HG02943 (cell line): ENCODE measurements at regions not wholly inside any gene's neighbourhood (a gene's known extent, or its start where the extent isn't known, plus 50 kb on each side); places are given as distances from the start of the nearest gene placed in this dataset.
"Not testable (repeated sequence)": the region's sequence is repeated elsewhere in the genome, so short reads cannot be mapped to it uniquely, and the experiment has no call there.

Experiments
- ATAC-seq: cut with Tn5 transposase; IDR thresholded peaks from one replicate; pipeline ENCODE4 v1.9.1; 2021; ENCODE audit warnings: mild to moderate bottlenecking, low read depth, moderate library complexity; ENCODE audit not compliant: unreplicated experiment

DNA sequence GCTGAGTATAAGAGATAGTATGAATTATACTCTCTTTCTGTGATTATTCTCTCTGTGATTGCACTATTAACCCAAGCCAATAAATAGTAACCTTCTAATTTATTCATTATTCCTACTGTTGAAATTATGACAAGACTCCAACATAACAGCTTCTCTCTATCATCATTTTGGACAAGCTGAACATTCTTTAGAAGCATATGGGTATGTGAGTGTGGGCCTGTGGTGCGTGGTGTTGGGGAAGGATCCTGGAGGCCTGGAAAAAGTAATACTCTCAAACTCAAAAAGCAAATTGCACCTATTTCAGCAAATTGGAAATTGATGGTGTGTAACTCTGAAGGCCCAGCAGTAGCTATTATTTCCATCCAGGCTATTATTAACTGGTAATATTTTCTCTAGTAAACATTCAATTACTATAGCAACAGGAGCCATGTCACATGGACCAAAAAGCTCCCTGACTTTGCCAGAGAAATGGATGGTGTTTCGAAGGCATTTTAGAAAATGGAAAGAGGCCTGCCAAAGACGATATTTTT lies 502.8 kb downstream of the LTN1 start:
- ATAC-seq = no peak

DNA sequence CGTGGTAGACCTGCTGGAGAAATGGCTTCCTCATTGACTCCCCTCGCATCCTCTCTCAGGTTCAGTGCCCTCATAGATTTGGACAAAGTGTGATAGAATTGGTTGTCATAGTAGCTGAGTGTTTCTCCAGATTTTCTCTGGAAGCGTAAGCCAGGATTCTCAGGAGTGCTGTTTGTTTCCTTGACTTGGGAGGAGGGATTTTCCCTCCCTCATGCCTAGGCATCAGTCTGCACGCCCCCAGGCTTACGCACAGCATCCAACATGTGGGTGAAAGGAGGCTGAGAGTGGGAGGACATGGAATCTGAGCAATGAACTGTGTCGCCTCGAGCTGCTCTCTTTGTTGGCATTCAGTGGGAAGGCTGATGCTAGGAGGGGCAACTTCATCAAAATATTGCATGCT lies 503.5 kb downstream of the LTN1 start:
- ATAC-seq = no peak

DNA sequence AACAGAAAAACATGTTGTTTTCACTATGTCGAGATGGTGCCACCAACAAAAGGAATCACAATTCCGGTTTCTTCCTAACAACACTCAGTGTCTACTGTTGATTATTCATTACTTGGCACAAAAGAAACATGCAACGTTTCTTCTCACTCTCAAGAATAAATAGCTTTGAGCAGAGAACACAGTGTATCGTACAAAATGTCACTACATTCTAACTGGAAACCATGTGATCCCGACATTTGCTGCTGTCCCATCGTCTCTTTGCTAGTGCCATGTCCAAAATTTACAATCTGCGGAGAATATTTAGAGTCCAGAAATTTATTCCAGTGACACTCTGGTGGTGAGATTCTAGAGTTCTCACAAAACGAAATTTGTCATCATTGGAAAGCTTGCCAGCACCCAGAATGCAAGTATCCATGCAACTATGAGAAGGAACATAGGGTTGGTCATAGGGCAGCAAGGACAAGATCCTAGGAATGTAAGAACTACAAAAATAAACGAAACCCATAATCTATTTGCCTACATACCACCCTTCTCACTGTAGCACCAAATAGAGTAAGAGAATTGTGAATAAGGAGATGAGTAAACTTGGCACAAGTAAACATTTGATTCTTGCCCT lies 505.1 kb downstream of the LTN1 start:
- ATAC-seq = no peak

DNA sequence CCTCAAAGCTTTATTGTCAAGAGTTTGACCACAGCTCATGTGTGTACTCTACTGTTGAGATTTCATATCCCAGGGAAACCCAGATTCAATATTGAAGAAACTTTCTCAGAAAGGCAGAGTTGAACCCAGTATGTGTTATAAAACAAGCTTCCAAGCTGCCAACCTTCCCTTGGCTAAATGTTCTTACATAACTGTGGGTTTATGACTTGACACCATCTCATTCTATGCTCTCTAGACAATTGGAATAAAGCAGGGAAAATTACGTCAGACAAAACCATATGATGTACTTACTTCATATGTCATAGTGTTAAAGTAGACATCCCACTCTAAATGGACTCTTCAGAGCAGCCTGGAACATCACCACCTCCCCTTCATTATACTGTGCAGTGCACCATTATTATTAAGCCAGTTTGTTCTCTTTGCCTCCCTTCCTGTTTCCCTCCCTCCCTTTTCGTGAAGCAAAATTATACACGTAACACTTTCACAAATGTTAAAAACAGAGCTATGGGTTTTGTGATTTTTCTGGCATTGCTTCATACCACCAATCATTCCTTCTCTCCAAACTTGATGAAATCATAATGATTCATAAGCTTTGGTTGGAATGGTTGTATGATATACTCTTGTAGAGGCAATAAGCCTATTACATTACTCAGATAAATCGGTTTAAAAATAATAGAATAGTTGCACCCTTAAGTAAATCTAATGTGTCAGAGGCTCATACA lies 507.2 kb downstream of the LTN1 start:
- no peak for ATAC-seq

DNA sequence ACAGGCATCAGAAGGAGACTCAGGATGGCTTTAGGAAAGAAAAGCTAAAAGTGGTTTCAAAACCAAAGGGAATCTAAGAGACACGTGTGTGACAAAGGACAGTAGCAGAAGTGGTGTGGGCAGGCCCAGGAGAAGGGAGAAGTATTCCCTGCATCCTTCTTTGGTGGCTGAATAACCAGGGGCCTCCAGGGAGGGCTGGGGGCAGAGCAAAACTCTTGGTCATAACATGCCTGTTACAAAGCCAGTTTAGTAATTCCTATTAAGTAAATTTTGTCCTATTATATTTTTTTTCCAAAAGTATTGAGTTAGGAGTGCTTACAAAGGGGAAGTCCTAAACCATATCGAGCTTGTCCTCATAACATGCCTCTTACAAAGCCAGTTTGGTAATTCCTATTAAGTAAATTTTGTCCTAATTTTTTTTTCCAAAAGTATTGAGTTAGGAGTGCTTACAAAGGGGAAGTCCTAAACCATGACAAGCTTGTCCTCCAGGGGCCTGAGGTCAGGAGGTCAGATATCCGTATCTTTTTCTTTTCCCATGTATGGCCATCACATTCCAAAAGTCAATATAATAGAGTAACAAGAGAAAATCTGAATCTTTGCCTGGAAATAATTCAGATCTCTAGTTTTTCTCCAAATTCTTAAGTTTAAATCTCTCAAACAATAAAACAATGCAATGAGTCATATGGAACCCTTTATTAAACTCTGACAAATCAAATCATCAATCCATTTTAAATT lies 509.2 kb downstream of the LTN1 start:
- ATAC-seq = no peak

DNA sequence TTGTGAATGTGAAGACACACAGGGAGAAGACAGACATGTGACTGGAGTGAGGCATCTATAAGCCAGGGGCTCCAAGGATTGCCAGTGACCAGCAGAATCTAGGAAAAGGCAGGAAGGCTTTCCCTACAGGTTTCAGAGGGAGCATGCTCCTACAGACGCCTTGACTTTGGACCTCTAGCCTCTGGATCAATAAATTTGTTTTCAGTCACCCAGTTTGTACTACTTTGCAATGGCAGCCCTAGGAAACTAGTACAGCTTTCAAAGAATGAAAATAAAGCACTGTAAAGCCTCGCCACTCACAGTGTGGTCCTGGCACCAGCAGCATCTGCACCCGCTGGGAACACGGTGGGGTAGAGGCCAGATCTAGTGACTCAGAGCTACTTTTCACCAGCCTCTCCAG lies 510.0 kb downstream of the LTN1 start:
- ATAC-seq = no peak

DNA sequence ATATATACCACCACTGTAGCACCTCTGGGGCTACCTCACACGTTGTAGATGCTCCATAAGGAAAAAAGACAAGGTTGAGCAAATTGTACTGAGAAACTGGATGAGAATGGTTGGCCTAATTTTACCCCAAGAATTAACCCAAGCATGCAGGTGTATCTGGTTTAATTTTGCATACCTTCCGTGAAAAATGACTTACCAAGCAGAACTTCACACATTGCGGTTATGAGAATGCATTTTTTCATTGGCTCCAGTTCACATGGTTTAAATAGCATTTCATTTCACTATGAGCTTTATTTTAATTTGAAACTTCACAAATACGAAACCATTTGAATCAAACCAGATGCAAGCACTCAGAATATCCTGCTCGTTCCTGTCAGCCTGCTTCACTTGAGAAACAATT lies 512.2 kb downstream of the LTN1 start:
- ATAC-seq = no peak

DNA sequence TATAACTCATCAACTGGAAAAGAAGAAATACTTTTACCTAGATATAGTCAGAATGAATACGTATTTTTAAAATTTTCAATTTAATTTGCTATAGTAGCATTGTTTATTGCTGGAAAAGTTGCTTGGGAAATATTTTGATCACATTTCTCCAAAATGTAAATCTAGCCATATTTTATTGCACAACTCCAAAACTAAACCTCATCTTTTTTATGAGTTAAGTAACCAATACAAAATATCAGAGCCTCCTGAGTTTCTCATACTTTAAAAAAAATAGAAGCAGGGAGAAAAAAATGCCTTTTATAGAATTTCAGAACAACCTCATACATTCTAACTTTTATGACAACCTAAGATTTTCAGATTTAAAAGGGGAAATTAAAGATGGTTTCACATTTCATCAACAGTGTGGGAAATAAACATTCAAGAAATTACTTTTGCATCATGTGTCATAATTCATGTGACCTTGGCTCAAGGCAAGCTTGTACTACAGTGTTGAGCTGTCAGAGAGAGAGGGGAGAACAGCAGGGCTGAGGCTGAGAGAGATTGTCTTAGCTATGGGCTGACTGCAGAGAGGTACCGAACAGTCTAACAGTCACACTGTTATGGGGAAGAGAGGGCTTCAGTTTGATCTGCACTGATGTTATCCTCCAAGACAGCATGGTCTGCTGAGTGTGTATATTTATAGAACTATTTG lies 519.0 kb downstream of the LTN1 start:
- ATAC-seq = no peak

DNA sequence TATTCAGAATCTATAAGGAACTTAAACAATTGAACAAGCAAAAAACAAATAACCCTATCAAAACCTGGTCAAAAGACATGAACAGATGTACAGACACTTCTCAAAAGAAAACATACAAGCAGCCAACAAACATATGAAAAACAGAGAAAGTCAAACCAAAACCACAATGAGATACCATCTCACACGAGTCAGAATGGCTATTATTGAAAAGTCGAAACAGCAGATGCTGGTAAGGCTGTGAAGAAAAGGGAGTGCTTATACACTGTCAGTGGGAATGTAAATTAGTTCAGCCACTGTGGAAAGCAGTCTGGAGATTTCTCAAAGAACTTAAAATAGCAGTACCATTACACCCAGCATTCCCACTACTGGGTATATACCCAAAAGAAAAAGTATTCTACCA lies 520.1 kb downstream of the LTN1 start:
- ATAC-seq = not testable (repeated sequence)

DNA sequence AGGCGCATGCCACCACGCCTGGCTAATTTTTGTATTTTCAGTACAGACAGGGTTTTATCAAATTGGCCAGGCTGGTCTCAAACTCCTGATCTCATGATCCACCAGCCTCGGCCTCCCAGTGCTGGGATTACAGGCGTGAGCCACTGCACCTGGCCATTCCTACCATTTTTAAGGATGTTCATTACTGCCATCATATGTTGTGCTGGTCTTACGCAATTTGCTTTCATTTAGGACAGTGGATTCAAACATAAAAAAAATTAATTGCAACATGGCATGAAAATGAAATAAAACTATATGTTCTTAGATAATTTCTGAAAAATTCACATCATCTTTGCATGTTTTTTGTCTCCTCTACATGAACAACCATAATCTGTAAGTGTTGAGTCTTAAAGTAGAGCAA lies 527.7 kb downstream of the LTN1 start:
- no peak for ATAC-seq

DNA sequence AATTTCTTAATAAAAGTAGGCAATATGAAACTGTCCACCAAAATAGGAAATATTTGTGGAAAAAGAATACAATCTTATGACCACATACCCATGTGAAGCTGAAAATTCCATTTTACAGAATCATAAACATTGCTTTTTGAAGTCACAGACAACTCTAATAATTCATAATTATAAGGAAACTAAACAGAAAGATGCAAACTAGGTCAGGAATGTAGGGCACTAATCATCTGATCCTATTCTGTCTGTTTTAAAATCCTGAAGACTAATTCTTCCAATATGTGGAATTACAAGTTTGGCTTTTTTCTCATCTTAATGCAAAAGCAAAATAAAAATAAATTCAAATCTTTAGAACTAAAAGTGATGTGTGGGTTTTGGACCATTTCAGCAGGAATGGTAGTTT lies 528.6 kb downstream of the LTN1 start:
- ATAC-seq = no peak

DNA sequence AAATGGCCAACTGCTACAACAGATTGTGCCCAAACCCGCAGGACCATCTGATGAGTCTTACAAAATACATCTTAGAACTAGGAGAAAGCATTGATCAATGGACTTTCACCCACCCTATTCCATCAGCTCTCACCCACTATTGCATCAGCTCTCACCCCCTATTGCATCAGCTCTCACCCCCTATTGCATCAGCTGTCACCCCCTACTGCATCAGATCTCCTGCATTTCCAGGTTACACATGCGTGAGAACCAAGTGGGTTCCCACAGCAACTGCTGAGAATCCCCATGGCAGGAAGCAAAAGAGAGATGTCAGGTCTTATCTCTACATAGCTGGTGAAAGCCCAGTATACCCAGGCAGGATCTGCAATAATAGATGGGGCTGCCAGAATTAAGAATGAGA lies 533.5 kb downstream of the LTN1 start:
- no peak for ATAC-seq

DNA sequence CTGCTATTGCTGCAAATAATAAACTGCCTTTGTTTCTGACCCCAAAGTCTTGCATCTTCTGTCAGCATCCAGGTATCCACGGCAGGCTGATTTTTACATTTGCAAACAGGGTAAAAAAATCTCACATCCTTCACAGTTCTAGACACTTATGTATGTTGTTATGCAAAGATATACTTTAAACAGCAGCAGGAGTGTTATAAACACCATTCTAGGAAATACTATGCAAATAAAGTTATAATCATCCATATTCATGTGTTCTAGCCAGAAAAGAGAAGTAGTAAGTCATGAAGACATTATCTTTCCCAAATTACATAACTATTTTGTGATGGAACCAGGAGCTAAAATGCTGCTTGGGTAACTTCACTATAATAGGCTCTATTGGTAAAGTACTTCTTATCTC lies 534.2 kb downstream of the LTN1 start:
- no peak for ATAC-seq

DNA sequence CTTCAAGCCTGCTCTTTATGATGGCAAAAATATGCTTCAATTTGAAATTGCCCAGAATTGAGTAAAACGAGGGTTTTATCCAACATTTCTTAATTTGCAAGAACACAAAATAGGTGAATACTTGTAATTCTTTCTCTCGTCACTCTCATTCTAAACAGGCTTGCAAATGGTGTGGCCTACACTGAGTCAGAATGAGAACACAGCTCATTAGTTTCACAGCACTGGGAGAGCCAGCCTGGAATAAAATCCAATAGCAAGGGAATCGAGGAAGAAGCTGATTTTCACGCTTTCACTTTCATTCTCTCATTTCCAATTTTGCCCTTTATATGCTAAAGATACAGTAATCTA lies 537.5 kb downstream of the LTN1 start:
- ATAC-seq = no peak

DNA sequence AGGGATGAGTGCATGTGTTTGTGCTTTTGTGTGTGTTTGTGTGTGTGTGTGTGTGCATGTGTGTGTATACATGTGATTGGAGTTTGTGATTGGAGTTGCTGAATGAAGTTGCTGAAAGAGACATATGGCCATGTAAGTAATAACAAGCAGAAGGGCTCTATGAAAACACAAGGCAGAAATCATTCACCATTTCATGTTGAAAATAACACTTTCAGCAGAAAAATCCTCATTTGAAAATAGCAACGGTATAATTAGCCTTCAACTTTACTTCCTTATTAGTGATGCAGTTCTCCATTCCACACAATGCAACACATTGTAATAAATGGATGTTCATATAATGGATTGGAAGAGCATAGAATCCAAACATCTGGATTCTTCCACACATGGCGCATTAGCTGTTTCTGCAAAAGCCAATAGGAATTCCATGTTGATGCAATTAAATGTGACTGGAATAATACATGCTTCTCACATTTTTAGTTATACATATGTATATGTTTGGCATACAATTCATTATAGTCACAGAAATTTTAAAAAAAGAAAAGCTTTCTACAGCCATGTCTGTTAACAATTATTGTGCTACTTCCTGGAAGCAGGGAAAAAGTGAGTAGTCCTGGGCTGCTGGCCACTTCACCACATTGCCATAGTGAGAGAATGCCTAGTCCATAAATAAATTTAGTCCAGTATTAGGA lies 538.0 kb downstream of the LTN1 start:
- no peak for ATAC-seq

DNA sequence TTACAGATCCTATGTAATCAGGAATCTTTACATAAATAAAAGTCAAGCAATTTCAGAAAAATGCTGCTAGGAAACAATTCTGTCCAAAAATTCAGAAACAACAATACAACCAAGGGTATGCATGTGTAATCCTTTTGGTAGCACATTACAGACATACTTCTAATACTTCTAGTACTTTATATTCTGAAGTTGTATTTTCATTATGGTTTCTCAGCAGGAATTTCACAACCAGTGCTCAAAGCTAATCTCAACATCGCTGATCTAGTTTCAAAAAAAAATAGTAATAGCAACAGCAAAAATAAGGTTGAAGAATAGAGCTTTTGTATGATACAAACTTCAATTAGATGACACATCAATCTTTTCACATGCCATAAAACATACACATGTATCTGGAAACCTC lies 545.2 kb downstream of the LTN1 start:
- no peak for ATAC-seq

DNA sequence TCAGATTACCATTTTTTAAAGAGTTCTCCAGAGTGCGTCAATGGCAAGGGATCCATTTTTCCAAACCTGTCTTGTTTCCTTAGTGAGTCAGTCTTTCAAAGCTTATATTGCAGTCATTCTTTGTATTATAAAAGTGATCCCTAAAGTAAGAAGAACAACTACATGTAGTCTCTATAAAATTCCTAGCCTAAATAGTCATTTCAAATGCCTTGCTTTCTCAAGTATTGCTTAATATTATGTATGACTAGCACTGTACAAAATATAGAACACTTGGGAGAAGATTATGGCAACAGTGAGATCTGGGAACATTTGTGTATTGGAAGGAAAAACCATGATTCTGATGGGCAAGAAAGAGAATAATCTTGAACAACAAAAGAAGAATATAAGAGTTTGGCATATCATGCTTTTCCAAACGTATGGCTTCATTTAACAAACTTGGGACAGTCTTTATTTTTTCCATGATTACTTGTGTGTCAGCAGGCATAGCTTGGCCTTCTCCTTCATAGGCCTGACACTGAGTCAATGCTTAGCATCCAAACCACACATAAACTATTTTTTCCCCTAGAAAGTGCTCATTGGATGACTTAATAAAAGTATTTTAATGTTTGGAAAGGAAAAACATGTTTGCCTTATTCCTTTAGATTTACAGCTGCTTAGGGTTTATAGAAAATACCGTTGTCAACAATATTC lies 547.4 kb downstream of the LTN1 start:
- no peak for ATAC-seq

DNA sequence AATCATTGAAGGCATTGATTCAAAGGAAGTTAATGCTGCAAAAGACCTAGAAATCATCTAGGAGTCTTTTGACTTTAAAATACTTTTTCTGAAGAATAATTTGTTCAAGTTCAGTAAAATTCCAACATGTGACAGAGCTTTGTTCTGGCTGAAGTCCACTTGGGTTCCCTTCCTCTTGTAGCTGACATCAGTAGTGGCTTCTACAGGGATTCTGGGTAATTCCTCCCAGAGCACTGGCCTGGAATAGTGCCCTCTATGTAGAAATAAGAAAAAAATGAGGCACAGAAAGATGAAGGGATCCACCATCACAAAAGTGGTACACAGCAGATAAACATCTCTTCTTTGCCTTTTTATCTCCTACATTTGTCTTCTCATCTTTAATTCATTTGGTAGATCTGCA lies 548.1 kb downstream of the LTN1 start:
- no peak for ATAC-seq

DNA sequence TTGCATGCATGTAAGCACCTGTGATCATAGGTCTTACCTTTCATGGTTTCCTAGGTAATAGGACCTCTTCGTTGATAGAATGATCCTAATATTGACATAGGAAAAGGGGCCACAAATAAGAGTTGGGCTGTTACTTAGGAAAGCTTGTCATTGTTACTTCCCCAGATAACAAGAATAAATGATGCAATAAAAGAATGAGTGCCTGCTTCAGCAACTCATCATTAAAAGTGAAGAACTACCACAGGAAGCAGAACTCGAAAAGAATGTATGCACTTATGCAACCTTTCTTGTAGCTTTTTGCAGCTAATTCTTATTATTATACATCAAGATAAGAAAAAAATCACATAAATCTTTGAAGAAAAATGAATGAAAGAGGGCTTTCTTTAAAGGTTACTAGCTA lies 548.6 kb downstream of the LTN1 start:
- ATAC-seq = no peak

DNA sequence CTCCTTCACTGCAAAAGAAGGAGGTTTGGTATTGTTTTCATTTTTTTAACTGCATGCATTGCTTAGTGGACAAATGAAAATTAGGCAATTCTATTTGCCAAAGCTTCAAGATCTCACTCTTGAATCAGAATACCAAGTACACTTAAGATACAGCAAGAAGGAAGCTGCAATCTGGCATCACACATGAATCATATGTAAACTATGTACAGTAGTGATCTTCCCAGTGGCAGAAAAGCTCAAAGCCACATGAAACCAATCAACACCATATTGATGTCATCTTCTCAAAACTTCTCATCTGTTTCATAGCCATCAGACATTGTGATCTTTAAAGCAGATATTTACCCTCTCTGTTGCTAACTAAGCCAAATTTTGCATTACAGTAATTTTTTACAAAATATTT lies 550.1 kb downstream of the LTN1 start:
- no peak for ATAC-seq
